ENCODE measurements at regions not wholly inside any gene's neighbourhood (a gene's known extent, or its start where the extent isn't known, plus 50 kb on each side); places are given as distances from the start of the nearest gene placed in this dataset.

DNA sequence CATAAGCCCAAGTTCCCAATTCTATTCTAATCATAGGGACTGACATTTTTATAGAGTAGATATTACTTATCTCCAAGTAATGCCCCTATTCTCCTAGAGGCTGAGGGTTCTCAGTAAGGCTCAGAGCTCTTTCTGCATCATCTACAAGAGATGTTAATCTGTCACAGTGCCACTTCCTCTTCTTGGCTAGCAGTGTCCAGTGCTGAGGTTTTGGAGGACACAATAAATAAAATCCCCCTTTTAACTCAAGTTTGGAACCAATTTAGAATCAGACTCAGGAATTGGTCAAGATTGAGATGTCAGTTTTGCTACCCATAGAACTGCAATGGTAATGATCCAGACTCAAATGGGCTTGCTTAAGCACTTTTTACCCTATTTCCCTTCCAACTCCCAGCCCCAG lies 154.1 kb upstream of the ARID2 start:
- TF ChIP-seq, protein P1, sequence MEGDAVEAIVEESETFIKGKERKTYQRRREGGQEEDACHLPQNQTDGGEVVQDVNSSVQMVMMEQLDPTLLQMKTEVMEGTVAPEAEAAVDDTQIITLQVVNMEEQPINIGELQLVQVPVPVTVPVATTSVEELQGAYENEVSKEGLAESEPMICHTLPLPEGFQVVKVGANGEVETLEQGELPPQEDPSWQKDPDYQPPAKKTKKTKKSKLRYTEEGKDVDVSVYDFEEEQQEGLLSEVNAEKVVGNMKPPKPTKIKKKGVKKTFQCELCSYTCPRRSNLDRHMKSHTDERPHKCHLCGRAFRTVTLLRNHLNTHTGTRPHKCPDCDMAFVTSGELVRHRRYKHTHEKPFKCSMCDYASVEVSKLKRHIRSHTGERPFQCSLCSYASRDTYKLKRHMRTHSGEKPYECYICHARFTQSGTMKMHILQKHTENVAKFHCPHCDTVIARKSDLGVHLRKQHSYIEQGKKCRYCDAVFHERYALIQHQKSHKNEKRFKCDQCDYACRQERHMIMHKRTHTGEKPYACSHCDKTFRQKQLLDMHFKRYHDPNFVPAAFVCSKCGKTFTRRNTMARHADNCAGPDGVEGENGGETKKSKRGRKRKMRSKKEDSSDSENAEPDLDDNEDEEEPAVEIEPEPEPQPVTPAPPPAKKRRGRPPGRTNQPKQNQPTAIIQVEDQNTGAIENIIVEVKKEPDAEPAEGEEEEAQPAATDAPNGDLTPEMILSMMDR (tag by site-specific recombination; IDR thresholded peaks at IDR 0.05), result no peak
- TF ChIP-seq ZNF221 (tag by site-specific recombination; IDR thresholded peaks at IDR 0.05; ENCODE audit: borderline replicate concordance), result no peak
- TF ChIP-seq, protein P2, sequence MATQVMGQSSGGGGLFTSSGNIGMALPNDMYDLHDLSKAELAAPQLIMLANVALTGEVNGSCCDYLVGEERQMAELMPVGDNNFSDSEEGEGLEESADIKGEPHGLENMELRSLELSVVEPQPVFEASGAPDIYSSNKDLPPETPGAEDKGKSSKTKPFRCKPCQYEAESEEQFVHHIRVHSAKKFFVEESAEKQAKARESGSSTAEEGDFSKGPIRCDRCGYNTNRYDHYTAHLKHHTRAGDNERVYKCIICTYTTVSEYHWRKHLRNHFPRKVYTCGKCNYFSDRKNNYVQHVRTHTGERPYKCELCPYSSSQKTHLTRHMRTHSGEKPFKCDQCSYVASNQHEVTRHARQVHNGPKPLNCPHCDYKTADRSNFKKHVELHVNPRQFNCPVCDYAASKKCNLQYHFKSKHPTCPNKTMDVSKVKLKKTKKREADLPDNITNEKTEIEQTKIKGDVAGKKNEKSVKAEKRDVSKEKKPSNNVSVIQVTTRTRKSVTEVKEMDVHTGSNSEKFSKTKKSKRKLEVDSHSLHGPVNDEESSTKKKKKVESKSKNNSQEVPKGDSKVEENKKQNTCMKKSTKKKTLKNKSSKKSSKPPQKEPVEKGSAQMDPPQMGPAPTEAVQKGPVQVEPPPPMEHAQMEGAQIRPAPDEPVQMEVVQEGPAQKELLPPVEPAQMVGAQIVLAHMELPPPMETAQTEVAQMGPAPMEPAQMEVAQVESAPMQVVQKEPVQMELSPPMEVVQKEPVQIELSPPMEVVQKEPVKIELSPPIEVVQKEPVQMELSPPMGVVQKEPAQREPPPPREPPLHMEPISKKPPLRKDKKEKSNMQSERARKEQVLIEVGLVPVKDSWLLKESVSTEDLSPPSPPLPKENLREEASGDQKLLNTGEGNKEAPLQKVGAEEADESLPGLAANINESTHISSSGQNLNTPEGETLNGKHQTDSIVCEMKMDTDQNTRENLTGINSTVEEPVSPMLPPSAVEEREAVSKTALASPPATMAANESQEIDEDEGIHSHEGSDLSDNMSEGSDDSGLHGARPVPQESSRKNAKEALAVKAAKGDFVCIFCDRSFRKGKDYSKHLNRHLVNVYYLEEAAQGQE (tag by site-specific recombination; IDR thresholded peaks at IDR 0.05), result no peak
- no peak for TF ChIP-seq ZNF24 (tag by site-specific recombination; IDR thresholded peaks at IDR 0.05)
- TF ChIP-seq, protein P3, sequence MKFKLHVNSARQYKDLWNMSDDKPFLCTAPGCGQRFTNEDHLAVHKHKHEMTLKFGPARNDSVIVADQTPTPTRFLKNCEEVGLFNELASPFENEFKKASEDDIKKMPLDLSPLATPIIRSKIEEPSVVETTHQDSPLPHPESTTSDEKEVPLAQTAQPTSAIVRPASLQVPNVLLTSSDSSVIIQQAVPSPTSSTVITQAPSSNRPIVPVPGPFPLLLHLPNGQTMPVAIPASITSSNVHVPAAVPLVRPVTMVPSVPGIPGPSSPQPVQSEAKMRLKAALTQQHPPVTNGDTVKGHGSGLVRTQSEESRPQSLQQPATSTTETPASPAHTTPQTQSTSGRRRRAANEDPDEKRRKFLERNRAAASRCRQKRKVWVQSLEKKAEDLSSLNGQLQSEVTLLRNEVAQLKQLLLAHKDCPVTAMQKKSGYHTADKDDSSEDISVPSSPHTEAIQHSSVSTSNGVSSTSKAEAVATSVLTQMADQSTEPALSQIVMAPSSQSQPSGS (tag by site-specific recombination; IDR thresholded peaks at IDR 0.05; ENCODE audit: low read depth), result no peak
- no peak for TF ChIP-seq ZBTB7A (tag by site-specific recombination; IDR thresholded peaks at IDR 0.05; ENCODE audit: low read depth)
- TF ChIP-seq, protein P4, sequence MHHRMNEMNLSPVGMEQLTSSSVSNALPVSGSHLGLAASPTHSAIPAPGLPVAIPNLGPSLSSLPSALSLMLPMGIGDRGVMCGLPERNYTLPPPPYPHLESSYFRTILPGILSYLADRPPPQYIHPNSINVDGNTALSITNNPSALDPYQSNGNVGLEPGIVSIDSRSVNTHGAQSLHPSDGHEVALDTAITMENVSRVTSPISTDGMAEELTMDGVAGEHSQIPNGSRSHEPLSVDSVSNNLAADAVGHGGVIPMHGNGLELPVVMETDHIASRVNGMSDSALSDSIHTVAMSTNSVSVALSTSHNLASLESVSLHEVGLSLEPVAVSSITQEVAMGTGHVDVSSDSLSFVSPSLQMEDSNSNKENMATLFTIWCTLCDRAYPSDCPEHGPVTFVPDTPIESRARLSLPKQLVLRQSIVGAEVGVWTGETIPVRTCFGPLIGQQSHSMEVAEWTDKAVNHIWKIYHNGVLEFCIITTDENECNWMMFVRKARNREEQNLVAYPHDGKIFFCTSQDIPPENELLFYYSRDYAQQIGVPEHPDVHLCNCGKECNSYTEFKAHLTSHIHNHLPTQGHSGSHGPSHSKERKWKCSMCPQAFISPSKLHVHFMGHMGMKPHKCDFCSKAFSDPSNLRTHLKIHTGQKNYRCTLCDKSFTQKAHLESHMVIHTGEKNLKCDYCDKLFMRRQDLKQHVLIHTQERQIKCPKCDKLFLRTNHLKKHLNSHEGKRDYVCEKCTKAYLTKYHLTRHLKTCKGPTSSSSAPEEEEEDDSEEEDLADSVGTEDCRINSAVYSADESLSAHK (tag by site-specific recombination; IDR thresholded peaks at IDR 0.05), result no peak
- no peak for TF ChIP-seq HOXD13 (CRISPR knock-in tag; IDR thresholded peaks at IDR 0.05; ENCODE audit: borderline replicate concordance)
- TF ChIP-seq, protein P5, sequence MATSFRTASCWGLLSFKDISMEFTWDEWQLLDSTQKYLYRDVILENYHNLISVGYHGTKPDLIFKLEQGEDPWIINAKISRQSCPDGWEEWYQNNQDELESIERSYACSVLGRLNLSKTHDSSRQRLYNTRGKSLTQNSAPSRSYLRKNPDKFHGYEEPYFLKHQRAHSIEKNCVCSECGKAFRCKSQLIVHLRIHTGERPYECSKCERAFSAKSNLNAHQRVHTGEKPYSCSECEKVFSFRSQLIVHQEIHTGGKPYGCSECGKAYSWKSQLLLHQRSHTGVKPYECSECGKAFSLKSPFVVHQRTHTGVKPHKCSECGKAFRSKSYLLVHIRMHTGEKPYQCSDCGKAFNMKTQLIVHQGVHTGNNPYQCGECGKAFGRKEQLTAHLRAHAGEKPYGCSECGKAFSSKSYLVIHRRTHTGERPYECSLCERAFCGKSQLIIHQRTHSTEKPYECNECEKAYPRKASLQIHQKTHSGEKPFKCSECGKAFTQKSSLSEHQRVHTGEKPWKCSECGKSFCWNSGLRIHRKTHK (tag by site-specific recombination; IDR thresholded peaks at IDR 0.05), result no peak
- TF ChIP-seq, protein P6, sequence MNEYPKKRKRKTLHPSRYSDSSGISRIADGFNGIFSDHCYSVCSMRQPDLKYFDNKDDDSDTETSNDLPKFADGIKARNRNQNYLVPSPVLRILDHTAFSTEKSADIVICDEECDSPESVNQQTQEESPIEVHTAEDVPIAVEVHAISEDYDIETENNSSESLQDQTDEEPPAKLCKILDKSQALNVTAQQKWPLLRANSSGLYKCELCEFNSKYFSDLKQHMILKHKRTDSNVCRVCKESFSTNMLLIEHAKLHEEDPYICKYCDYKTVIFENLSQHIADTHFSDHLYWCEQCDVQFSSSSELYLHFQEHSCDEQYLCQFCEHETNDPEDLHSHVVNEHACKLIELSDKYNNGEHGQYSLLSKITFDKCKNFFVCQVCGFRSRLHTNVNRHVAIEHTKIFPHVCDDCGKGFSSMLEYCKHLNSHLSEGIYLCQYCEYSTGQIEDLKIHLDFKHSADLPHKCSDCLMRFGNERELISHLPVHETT (tag by site-specific recombination; IDR thresholded peaks at IDR 0.05), result no peak
- TF ChIP-seq, protein P7, sequence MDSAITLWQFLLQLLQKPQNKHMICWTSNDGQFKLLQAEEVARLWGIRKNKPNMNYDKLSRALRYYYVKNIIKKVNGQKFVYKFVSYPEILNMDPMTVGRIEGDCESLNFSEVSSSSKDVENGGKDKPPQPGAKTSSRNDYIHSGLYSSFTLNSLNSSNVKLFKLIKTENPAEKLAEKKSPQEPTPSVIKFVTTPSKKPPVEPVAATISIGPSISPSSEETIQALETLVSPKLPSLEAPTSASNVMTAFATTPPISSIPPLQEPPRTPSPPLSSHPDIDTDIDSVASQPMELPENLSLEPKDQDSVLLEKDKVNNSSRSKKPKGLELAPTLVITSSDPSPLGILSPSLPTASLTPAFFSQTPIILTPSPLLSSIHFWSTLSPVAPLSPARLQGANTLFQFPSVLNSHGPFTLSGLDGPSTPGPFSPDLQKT (IDR thresholded peaks at IDR 0.05; ENCODE audit: borderline replicate concordance, low read depth, low read length), result no peak
- no peak for TF ChIP-seq MYNN (tag by site-specific recombination; IDR thresholded peaks at IDR 0.05; ENCODE audit: borderline replicate concordance)

All from HEK293 (cell line).